ENCODE measurements at regions not wholly inside any gene's neighbourhood (a gene's known extent, or its start where the extent isn't known, plus 50 kb on each side); places are given as distances from the start of the nearest gene placed in this dataset.

DNA sequence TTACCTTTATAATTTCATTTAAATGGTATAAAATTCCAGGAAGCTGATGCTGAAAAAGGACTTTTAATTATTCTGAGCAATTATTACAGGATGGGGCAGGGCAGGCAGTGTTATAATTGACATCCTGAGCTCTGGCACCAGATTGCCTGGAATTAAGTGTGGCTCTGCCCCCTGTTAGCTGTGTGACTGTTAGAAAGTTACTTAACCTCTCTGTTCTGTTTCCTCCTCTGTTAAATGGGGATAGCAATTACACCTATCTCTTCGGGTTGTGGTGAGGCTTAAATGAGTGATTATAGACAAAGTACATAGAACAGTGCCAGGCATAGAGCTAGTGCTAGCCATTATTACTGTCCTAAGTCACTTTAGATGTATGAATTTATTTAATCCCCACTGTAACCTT, 327.3 kb downstream of the SMAD2 start:
- no peaks in the 10 kb centered on the region for H3K79me1 ChIP-seq (ENCODE audit: low read depth in 1 of 2, low read length in 2 of 2)
- no peaks in the 10 kb centered on the region for H3K27me3 ChIP-seq (ENCODE audit: control insufficient read depth, insufficient read depth, low read length)
- H2AK5ac ChIP-seq (ENCODE audit: low read depth, low read length): no peak overlapping the region
- WGBS, 2 experiments (ENCODE audit: extremely low coverage in 2 of 2, insufficient read length in 1 of 2): no CpG with 5 or more reads among the region's 1 CpG
- dilution Hi-C loops (cut with HindIII; ENCODE audit: low sequenced_read_pairs, unreplicated experiment) (no loop called here), in situ Hi-C loops (cut with MboI; ENCODE audit: low sequenced_read_pairs) (no loop called here), intact Hi-C loops (cut with micrococcal nuclease) (no loop called here)
- no peak overlapping the region for H2BK15ac ChIP-seq (ENCODE audit: low read depth, low read length)
- no peaks in the 10 kb centered on the region for H4K20me1 ChIP-seq (ENCODE audit: insufficient read depth, low read length)
- no peak overlapping the region for H2BK5ac ChIP-seq (ENCODE audit: low read depth, low read length, poor library complexity, severe bottlenecking)
- H3K9me1 ChIP-seq (ENCODE audit: insufficient read depth, low read length): no peaks in the 10 kb centered on the region
- no peak overlapping the region for H3K9ac ChIP-seq (ENCODE audit: low read depth, low read length)
- H4K91ac ChIP-seq (ENCODE audit: insufficient read depth, low read depth, low read length): no peak overlapping the region
- H4K8ac ChIP-seq (ENCODE audit: low read depth in 2 of 2, low read length in 2 of 2): no peak overlapping the region
- no peak overlapping the region for H2AK9ac ChIP-seq (replicated peaks; ENCODE audit: low read depth, low read length, poor library complexity)
- ATAC-seq (ENCODE audit: low read depth): no peak
- no peak overlapping the region for H3K23ac ChIP-seq (ENCODE audit: low read depth, low read length)
- H3K4me3 ChIP-seq (ENCODE audit: insufficient read depth, low read depth, low read length): no peak overlapping the region
- H3K36me3 ChIP-seq (ENCODE audit: control insufficient read depth, insufficient read depth, low read length): no peaks in the 10 kb centered on the region
- no peak overlapping the region for H3K18ac ChIP-seq (ENCODE audit: low read depth, low read length)
- no peak overlapping the region for H2BK120ac ChIP-seq (ENCODE audit: low read depth, low read length)
- H3K4me2 ChIP-seq (ENCODE audit: low read depth, low read length): no peak overlapping the region
- no peak overlapping the region for H2BK20ac ChIP-seq (ENCODE audit: low read depth, low read length)
- TF ChIP-seq, protein P1, sequence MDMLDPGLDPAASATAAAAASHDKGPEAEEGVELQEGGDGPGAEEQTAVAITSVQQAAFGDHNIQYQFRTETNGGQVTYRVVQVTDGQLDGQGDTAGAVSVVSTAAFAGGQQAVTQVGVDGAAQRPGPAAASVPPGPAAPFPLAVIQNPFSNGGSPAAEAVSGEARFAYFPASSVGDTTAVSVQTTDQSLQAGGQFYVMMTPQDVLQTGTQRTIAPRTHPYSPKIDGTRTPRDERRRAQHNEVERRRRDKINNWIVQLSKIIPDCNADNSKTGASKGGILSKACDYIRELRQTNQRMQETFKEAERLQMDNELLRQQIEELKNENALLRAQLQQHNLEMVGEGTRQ (IDR thresholded peaks at IDR 0.05; ENCODE audit: low read depth, low read length): no peak
- TF ChIP-seq FOS (IDR thresholded peaks at IDR 0.05; ENCODE audit: low read depth, low read length) (no peak), CHD1 (IDR thresholded peaks at IDR 0.05; ENCODE audit: low read depth, low read length) (no peak), RCOR1 (IDR thresholded peaks at IDR 0.05; ENCODE audit: insufficient replicate concordance, low read length) (no peak), SMC3 (IDR thresholded peaks at IDR 0.05; ENCODE audit: low read depth, low read length) (no peak), RFX5 (IDR thresholded peaks at IDR 0.05; ENCODE audit: low read depth, low read length) (no peak), MAZ (IDR thresholded peaks at IDR 0.05; ENCODE audit: borderline replicate concordance, low read depth, low read length) (no peak), MAFK (IDR thresholded peaks at IDR 0.05; ENCODE audit: low read depth, low read length) (no peak), MXI1 (IDR thresholded peaks at IDR 0.05; ENCODE audit: borderline replicate concordance, low read depth, low read length) (no peak), CEBPB (IDR thresholded peaks at IDR 0.05; ENCODE audit: low read depth, low read length) (no peak), NFE2L2 (IDR thresholded peaks at IDR 0.05; ENCODE audit: low read depth, low read length) (no peak), BHLHE40 (IDR thresholded peaks at IDR 0.05; ENCODE audit: low read depth, low read length) (no peak), RAD21 (IDR thresholded peaks at IDR 0.05; ENCODE audit: low read length) (no peak), POLR2A (IDR thresholded peaks at IDR 0.05; ENCODE audit: low read depth, low read length) (no peak)
- TF ChIP-seq, protein P2, sequence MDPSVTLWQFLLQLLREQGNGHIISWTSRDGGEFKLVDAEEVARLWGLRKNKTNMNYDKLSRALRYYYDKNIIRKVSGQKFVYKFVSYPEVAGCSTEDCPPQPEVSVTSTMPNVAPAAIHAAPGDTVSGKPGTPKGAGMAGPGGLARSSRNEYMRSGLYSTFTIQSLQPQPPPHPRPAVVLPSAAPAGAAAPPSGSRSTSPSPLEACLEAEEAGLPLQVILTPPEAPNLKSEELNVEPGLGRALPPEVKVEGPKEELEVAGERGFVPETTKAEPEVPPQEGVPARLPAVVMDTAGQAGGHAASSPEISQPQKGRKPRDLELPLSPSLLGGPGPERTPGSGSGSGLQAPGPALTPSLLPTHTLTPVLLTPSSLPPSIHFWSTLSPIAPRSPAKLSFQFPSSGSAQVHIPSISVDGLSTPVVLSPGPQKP (IDR thresholded peaks at IDR 0.05; ENCODE audit: borderline replicate concordance, low read depth, low read length): no peak
- TF ChIP-seq, protein P3, sequence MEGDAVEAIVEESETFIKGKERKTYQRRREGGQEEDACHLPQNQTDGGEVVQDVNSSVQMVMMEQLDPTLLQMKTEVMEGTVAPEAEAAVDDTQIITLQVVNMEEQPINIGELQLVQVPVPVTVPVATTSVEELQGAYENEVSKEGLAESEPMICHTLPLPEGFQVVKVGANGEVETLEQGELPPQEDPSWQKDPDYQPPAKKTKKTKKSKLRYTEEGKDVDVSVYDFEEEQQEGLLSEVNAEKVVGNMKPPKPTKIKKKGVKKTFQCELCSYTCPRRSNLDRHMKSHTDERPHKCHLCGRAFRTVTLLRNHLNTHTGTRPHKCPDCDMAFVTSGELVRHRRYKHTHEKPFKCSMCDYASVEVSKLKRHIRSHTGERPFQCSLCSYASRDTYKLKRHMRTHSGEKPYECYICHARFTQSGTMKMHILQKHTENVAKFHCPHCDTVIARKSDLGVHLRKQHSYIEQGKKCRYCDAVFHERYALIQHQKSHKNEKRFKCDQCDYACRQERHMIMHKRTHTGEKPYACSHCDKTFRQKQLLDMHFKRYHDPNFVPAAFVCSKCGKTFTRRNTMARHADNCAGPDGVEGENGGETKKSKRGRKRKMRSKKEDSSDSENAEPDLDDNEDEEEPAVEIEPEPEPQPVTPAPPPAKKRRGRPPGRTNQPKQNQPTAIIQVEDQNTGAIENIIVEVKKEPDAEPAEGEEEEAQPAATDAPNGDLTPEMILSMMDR (conservative IDR thresholded peaks at IDR 0.05; ENCODE audit: low read depth, low read length): no peak
- DNase-seq: no peak
- no peak overlapping the region for H2AFZ ChIP-seq (replicated peaks; ENCODE audit: low read length, poor library complexity)
- peaks cover 12% of the 10 kb centered on the region; the same call in 1 of the 2 replicates for H3K9me3 ChIP-seq (ENCODE audit: control insufficient read depth, insufficient read depth, low read length)
- no TSS peak for BruUV-seq (replicated peaks)
- no peak overlapping the region for H3K56ac ChIP-seq (ENCODE audit: extremely low read depth, insufficient read depth, low read length)
- ChIA-PET CTCF (no interaction called here), POLR2A (ENCODE audit: unreplicated experiment) (no interaction called here)
- H3K4ac ChIP-seq (ENCODE audit: low read depth, low read length): no peak overlapping the region
- no peak overlapping the region for H3K27ac ChIP-seq (ENCODE audit: insufficient read depth, low read length)
- H3K14ac ChIP-seq (replicated peaks; ENCODE audit: low read depth, low read length): no peak overlapping the region
- no peak overlapping the region for H4K5ac ChIP-seq (ENCODE audit: low read depth, low read length)
- no peaks in the 10 kb centered on the region for H3K4me1 ChIP-seq (ENCODE audit: control insufficient read depth, insufficient read depth, low read length)
